A673 (cell line): ENCODE measurements at regions not wholly inside any gene's neighbourhood (a gene's known extent, or its start where the extent isn't known, plus 50 kb on each side); places are given as distances from the start of the nearest gene placed in this dataset.

Source experiments
- BruUV-seq: library from RNA; stranded (reverse); fragments of 400-500 nt; replicated peaks from 2 replicates; lab custom pipeline; 2021; lab: Mats Ljungman, UMichigan
- CTCF ChIA-PET: fragments of 300-600 bp; sonication (Branson Sonifier 250); formaldehyde crosslinking; loops from one replicate; lab custom pipeline; 2022; ENCODE audit warnings: antibody characterized with exemption; lab: Charles Lee
- POLR2A ChIA-PET: fragments of 300-600 bp; sonication (Branson Sonifier 250); formaldehyde crosslinking; loops from one replicate; lab custom pipeline; 2022; ENCODE audit warnings: antibody characterized with exemption; ENCODE audit not compliant: low non-redundant PET; lab: Charles Lee
- DNase-seq: peaks from one replicate; pipeline ENCODE4 v3.0.0-alpha.2; 2015; ENCODE audit warnings: low spot score
- H3K27ac ChIP-seq: fragments of 200-600 bp; sonication (generic); 2 replicates; pipeline ENCODE4 v1.5.1; 2016; ENCODE audit warnings: mixed run types, low read depth, mild to moderate bottlenecking, mixed read lengths, antibody characterized with exemption, low read length; ENCODE audit not compliant: poor library complexity, severe bottlenecking
- H3K27me3 ChIP-seq: fragments of 200-600 bp; sonication (generic); replicated peaks from 2 replicates; pipeline ENCODE4 v1.6.1; 2017; ENCODE audit warnings: mixed run types, low read depth, mild to moderate bottlenecking, mixed read lengths, antibody characterized with exemption, low read length; ENCODE audit not compliant: insufficient read depth, poor library complexity
- H3K36me3 ChIP-seq: fragments of 200-600 bp; sonication (generic); 2 replicates; pipeline ENCODE4 v1.6.1; 2016; ENCODE audit warnings: mixed run types, mild to moderate bottlenecking, mixed read lengths, antibody characterized with exemption, low read length; ENCODE audit not compliant: insufficient read depth, poor library complexity, severe bottlenecking
- H3K4me1 ChIP-seq: fragments of 200-600 bp; sonication (generic); 2 replicates; pipeline ENCODE4 v1.6.1; 2017; ENCODE audit warnings: mixed run types, mild to moderate bottlenecking, mixed read lengths, antibody characterized with exemption, low read length; ENCODE audit not compliant: insufficient read depth, poor library complexity, severe bottlenecking
- H3K4me3 ChIP-seq: fragments of 200-600 bp; sonication (generic); 2 replicates; pipeline ENCODE4 v1.5.1; 2016; ENCODE audit warnings: low read depth, mixed run types, mild to moderate bottlenecking, mixed read lengths, low read length; ENCODE audit not compliant: poor library complexity, severe bottlenecking
- H3K9me3 ChIP-seq: fragments of 200-600 bp; sonication (generic); 2 replicates; pipeline ENCODE4 v1.6.1; 2016; ENCODE audit warnings: mixed run types, low read depth, mild to moderate bottlenecking, mixed read lengths, antibody characterized with exemption, low read length; ENCODE audit not compliant: poor library complexity, severe bottlenecking
- CTCF ChIP-seq: fragments of 300-800, 200-600 bp; sonication (generic); conservative IDR thresholded peaks from 2 replicates; pipeline ENCODE4 v1.5.1; 2017; ENCODE audit warnings: low read depth, mild to moderate bottlenecking, antibody characterized with exemption, low read length, moderate library complexity, mixed read lengths
- EZH2 ChIP-seq: fragments of 200-600 bp; sonication (generic); IDR thresholded peaks from 2 replicates; pipeline ENCODE4 v1.6.1; 2017; ENCODE audit warnings: borderline replicate concordance, low read depth, mild to moderate bottlenecking, mixed read lengths, antibody characterized with exemption, low read length; ENCODE audit not compliant: poor library complexity, severe bottlenecking
- intact Hi-C: fragments of 100-400 bp; cut with micrococcal nuclease; formaldehyde crosslinking; loops from one replicate; pipeline ENCODE4 v1.10.0; 2022; ENCODE audit not compliant: unreplicated experiment

GRCh38 chr9:81119591-81119990 is 569.8 kb downstream of the TLE1 start:
- TF ChIP-seq EZH2 (no peak), CTCF (no peak)
- POLR2A ChIA-PET, result no interaction called here
- Histone ChIP-seq H3K36me3 (no peaks in the 10 kb centered on the region), H3K27me3 (peaks cover 8% of the 10 kb centered on the region), H3K27ac (no peak overlapping the region), H3K4me3 (no peak overlapping the region), H3K9me3 (no peaks in the 10 kb centered on the region), H3K4me1 (no peaks in the 10 kb centered on the region)
- intact Hi-C loops, result no loop called here
- no peak for DNase-seq
- no TSS peak for BruUV-seq
- CTCF ChIA-PET, result no interaction called here

- Histone ChIP-seq H3K36me3 (no peaks in the 10 kb centered on the region), H3K9me3 (no peaks in the 10 kb centered on the region), H3K4me1 (no peaks in the 10 kb centered on the region), H3K27me3 (peaks cover 17% of the 10 kb centered on the region), H3K27ac (no peak overlapping the region), H3K4me3 (no peak overlapping the region)
- no peak for TF ChIP-seq EZH2
- TF ChIP-seq CTCF, result no peak
- CTCF ChIA-PET, result no interaction called here
- no TSS peak for BruUV-seq
- DNase-seq, result no peak
- intact Hi-C loops, result no loop called here
- POLR2A ChIA-PET, result no interaction called here
Measured at GRCh38 chr9:81118416-81118815, 570.9 kb downstream of the TLE1 start.

- TF ChIP-seq CTCF, result no peak
- TF ChIP-seq EZH2, result no peak
- intact Hi-C loops, result no loop called here
- H3K4me3 ChIP-seq, result no peak overlapping the region
- no peaks in the 10 kb centered on the region for H3K4me1 ChIP-seq
- H3K27me3 ChIP-seq, result peaks cover 17% of the 10 kb centered on the region
- H3K36me3 ChIP-seq, result no peaks in the 10 kb centered on the region
- no TSS peak for BruUV-seq
- no peak for DNase-seq
- CTCF ChIA-PET, result no interaction called here
- no peaks in the 10 kb centered on the region for H3K9me3 ChIP-seq
- H3K27ac ChIP-seq, result no peak overlapping the region
- POLR2A ChIA-PET, result interaction anchor here (0.5 kb wide), 1 partner anchor 1892 kb away, joined by 3 read pairs; no protein-coding TSS in a partner anchor
Measured at GRCh38 chr9:81116340-81117137, 572.8 kb downstream of the TLE1 start.
